ENCODE measurements at regions not wholly inside any gene's neighbourhood (a gene's known extent, or its start where the extent isn't known, plus 50 kb on each side); places are given as distances from the start of the nearest gene placed in this dataset.

- TF ChIP-seq, protein P1, sequence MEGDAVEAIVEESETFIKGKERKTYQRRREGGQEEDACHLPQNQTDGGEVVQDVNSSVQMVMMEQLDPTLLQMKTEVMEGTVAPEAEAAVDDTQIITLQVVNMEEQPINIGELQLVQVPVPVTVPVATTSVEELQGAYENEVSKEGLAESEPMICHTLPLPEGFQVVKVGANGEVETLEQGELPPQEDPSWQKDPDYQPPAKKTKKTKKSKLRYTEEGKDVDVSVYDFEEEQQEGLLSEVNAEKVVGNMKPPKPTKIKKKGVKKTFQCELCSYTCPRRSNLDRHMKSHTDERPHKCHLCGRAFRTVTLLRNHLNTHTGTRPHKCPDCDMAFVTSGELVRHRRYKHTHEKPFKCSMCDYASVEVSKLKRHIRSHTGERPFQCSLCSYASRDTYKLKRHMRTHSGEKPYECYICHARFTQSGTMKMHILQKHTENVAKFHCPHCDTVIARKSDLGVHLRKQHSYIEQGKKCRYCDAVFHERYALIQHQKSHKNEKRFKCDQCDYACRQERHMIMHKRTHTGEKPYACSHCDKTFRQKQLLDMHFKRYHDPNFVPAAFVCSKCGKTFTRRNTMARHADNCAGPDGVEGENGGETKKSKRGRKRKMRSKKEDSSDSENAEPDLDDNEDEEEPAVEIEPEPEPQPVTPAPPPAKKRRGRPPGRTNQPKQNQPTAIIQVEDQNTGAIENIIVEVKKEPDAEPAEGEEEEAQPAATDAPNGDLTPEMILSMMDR (IDR thresholded peaks at IDR 0.05), result no peak
- TF ChIP-seq POLR2A (IDR thresholded peaks at IDR 0.05), result no peak
Observed at GRCh38 chr7:47715631-47716068, 133.7 kb upstream of the TNS3 start.
